Esophagus squamous epithelium (tissue), 5 donors: ENCODE measurements at regions not wholly inside any gene's neighbourhood (a gene's known extent, or its start where the extent isn't known, plus 50 kb on each side); places are given as distances from the start of the nearest gene placed in this dataset.

Experiments
- DNase-seq: peaks from one replicate; lab custom pipeline; 2025; lab: John Stamatoyannopoulos, UW
- H3K27ac ChIP-seq, 4 donors: fragments of 200-600 bp; sonication (generic); one replicate each; pipeline ENCODE4 v1.5.1; 2016 to 2019; ENCODE audit warnings: mild to moderate bottlenecking in 1 of 4
- H3K27me3 ChIP-seq, 4 donors: fragments of 200-600 bp; sonication (generic); 1 replicate in 3 of 4; 2 replicates in 1 of 4; pipeline versions ENCODE4 v1.5.1 to v1.6.0; 2017 to 2021; ENCODE audit warnings: antibody characterized with exemption in 1 of 4
- H3K36me3 ChIP-seq, 3 donors: fragments of 200-600 bp; sonication (generic); one replicate each; pipeline ENCODE4 v1.5.1; 2016 to 2019
- H3K4me1 ChIP-seq, 3 donors: fragments of 200-600 bp; sonication (generic); one replicate each; pipeline ENCODE4 v1.5.1; 2017 to 2019
- H3K4me3 ChIP-seq, 4 donors: fragments of 200-600 bp; sonication (generic); 1 replicate in 3 of 4; 2 replicates in 1 of 4; pipeline ENCODE4 v1.5.1; 2016 to 2019; ENCODE audit warnings: mild to moderate bottlenecking in 2 of 4, moderate library complexity in 1 of 4
- H3K9me3 ChIP-seq, 3 donors: fragments of 200-600 bp; sonication (generic); one replicate each; pipeline ENCODE4 v1.5.1; 2016 to 2019
- POLR2A ChIP-seq, 4 donors: fragments of 450-650 bp; IDR thresholded peaks; one replicate each; pipeline ENCODE4 v1.6.1; 2017; ENCODE audit warnings: antibody characterized with exemption in 4 of 4, mild to moderate bottlenecking in 4 of 4, moderate library complexity in 3 of 4
- WGBS, 2 donors: methylation state at CpG; one replicate each; pipeline ENCODE4 v1.1.5; 2018; 5-methylcytosine and 5-hydroxymethylcytosine counted together
- intact Hi-C: fragments of 100-400 bp; cut with DNase I; formaldehyde crosslinking; loops from one replicate; pipeline ENCODE4 v1.15.0; 2022
- TF ChIP-seq, protein P1 (sequence below), 6 experiments: fragments of 450-650 bp in 4 of 6; fragments of 200-600 bp in 2 of 6; sonication (generic) in 2 of 6; IDR thresholded peaks; one replicate each; pipeline ENCODE4 v1.5.1; 2016 to 2019; ENCODE audit warnings: antibody characterized with exemption in 6 of 6, mild to moderate bottlenecking in 4 of 6, moderate library complexity in 4 of 6
- donor health status: DM: yes; HTN: yes; CAD: no.

DNA sequence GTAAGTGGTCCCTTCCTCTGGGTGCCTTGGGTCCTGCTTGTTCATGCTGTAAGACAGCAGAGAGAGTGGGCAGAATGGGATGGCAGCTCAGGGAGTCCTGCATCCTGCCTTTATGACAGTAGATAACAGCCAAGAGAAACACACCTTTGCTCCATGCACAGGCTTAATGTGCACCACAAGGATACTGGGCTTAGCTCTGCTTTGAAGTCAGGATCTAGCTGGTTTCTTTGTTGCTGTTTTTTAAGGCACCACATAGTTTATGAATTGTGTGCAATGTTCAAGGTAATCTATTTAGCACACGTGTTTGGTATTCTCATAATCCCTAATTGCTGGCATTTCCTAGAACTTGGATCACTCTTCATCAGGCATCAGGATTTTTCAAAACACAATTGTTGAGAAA is 239.5 kb upstream of the DCN start:
- Histone ChIP-seq H3K27me3 (no peaks in the 10 kb centered on the region), H3K27ac (no peak overlapping the region), H3K4me1 (peaks cover 0 to 14% (median 0%) of the 10 kb centered on the region in 3 donors), H3K4me3 (no peak overlapping the region), H3K9me3 (no peaks in the 10 kb centered on the region), H3K36me3 (no peaks in the 10 kb centered on the region)
- TF ChIP-seq, protein P1, sequence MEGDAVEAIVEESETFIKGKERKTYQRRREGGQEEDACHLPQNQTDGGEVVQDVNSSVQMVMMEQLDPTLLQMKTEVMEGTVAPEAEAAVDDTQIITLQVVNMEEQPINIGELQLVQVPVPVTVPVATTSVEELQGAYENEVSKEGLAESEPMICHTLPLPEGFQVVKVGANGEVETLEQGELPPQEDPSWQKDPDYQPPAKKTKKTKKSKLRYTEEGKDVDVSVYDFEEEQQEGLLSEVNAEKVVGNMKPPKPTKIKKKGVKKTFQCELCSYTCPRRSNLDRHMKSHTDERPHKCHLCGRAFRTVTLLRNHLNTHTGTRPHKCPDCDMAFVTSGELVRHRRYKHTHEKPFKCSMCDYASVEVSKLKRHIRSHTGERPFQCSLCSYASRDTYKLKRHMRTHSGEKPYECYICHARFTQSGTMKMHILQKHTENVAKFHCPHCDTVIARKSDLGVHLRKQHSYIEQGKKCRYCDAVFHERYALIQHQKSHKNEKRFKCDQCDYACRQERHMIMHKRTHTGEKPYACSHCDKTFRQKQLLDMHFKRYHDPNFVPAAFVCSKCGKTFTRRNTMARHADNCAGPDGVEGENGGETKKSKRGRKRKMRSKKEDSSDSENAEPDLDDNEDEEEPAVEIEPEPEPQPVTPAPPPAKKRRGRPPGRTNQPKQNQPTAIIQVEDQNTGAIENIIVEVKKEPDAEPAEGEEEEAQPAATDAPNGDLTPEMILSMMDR (IDR thresholded peaks at IDR 0.05) = no peak
- TF ChIP-seq POLR2A (IDR thresholded peaks at IDR 0.05) = no peak
- intact Hi-C loops = no loop called here
- 20 to 27% methylated on average over 1 of the region's 1 CpG for WGBS, 2 donors
- no peak for DNase-seq

DNA sequence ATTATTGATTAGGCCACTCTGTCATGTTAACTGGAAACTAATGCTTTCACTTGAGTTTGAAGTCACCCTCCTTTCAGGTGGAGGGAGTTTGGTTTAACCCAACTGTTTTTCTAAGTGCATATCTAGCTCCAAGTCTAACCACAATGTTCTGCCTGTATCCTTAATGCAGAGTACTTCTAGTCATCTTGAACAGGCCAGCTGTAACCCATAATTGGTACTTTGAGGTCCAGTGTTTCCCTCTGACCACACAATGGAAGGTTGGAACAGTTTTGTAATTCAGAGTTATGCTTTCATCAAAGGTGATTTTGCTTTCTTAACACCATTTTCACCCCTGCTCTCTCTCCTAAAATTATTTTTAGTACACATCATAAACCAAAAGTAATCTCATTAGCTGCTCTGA is 237.2 kb upstream of the DCN start:
- no peak overlapping the region for H3K27ac ChIP-seq
- peaks cover 0 to 14% (median 0%) of the 10 kb centered on the region in 3 donors for H3K4me1 ChIP-seq
- TF ChIP-seq, protein P1 (IDR thresholded peaks at IDR 0.05) = no peak
- no peak for TF ChIP-seq POLR2A (IDR thresholded peaks at IDR 0.05)
- H3K36me3 ChIP-seq = no peaks in the 10 kb centered on the region
- intact Hi-C loops = no loop called here
- DNase-seq = no peak
- no peak overlapping the region for H3K4me3 ChIP-seq
- no peaks in the 10 kb centered on the region for H3K9me3 ChIP-seq
- no peaks in the 10 kb centered on the region for H3K27me3 ChIP-seq

GRCh38 chr12:91418221-91419090 is 235.8 kb upstream of the DCN start:
- no peak overlapping the region for H3K4me3 ChIP-seq
- peaks cover 0 to 11% (median 0%) of the 10 kb centered on the region in 3 donors for H3K4me1 ChIP-seq
- TF ChIP-seq, protein P1 (IDR thresholded peaks at IDR 0.05) = no peak
- no peak for TF ChIP-seq POLR2A (IDR thresholded peaks at IDR 0.05)
- no peak for DNase-seq
- H3K27me3 ChIP-seq = no peaks in the 10 kb centered on the region
- H3K9me3 ChIP-seq = no peaks in the 10 kb centered on the region
- 68 to 100% methylated on average over 1 of the region's 1 CpG for WGBS, 2 donors
- intact Hi-C loops = no loop called here
- H3K27ac ChIP-seq = no peak overlapping the region
- no peaks in the 10 kb centered on the region for H3K36me3 ChIP-seq

GRCh38 chr12:91417650-91418049 is 235.0 kb upstream of the DCN start:
- Histone ChIP-seq H3K27me3 (no peaks in the 10 kb centered on the region), H3K4me1 (peaks cover 0 to 3% (median 0%) of the 10 kb centered on the region in 3 donors), H3K36me3 (no peaks in the 10 kb centered on the region), H3K4me3 (no peak overlapping the region), H3K9me3 (no peaks in the 10 kb centered on the region), H3K27ac (no peak overlapping the region)
- intact Hi-C loops = no loop called here
- TF ChIP-seq, protein P1 (IDR thresholded peaks at IDR 0.05) = no peak
- no peak for TF ChIP-seq POLR2A (IDR thresholded peaks at IDR 0.05)
- no peak for DNase-seq
- WGBS, 2 donors = 57 to 69% methylated on average over 2 to 3 of the region's 3 CpGs

DNA sequence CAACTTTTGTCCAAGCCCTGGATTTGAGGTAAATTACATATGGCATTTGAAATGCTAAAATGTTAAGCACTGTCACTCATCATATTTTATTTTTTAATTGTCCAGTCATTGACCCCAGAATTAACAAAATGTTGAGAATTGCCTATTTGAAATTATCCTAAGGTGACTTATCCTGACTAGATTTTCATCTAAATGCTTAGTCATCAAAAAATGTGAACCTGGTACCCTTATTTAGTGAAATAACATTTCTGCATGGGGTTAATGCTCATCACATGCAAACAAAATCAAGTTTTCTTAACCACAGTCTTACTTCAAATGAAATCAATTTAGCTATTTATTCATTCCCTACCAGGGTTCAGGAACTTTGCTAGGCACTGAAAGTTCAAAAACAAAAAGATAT is 232.0 kb upstream of the DCN start:
- H3K36me3 ChIP-seq = no peaks in the 10 kb centered on the region
- no peak for TF ChIP-seq POLR2A (IDR thresholded peaks at IDR 0.05)
- TF ChIP-seq, protein P1 (IDR thresholded peaks at IDR 0.05) = no peak
- no peak overlapping the region for H3K27ac ChIP-seq
- intact Hi-C loops = no loop called here
- no peak for DNase-seq
- no peaks in the 10 kb centered on the region for H3K27me3 ChIP-seq
- H3K4me1 ChIP-seq = no peaks in the 10 kb centered on the region
- H3K9me3 ChIP-seq = no peaks in the 10 kb centered on the region
- no peak overlapping the region for H3K4me3 ChIP-seq
